ENCODE measurements at regions not wholly inside any gene's neighbourhood (a gene's known extent, or its start where the extent isn't known, plus 50 kb on each side); places are given as distances from the start of the nearest gene placed in this dataset.

- TF ChIP-seq CTCF (IDR thresholded peaks at IDR 0.05) (no peak), POLR2A (IDR thresholded peaks at IDR 0.05) (no peak), POLR2AphosphoS5 (IDR thresholded peaks at IDR 0.05) (no peak), EP300 (IDR thresholded peaks at IDR 0.05) (no peak)
These were observed 1043.8 kb upstream of the NUDT12 start for GRCh38 chr5:104606258-104606829.

Measured in sigmoid colon (tissue), 4 donors.